HFFc6 (cell line): ENCODE measurements at regions not wholly inside any gene's neighbourhood (a gene's known extent, or its start where the extent isn't known, plus 50 kb on each side); places are given as distances from the start of the nearest gene placed in this dataset.

ENCODE experiments used
- DNase-seq: peaks from one replicate; pipeline ENCODE4 v3.0.0-alpha.2; 2018
- H3K27ac Mint-ChIP-seq: 2 replicates; pipeline ENCODE4 v1.8.0; 2020; ENCODE audit warnings: mild to moderate bottlenecking, mixed read lengths
- H3K27me3 Mint-ChIP-seq: 2 replicates; pipeline ENCODE4 v1.8.0; 2021; ENCODE audit warnings: mild to moderate bottlenecking, moderate library complexity, mixed read lengths; ENCODE audit not compliant: insufficient read depth
- H3K36me3 Mint-ChIP-seq: 2 replicates; pipeline ENCODE4 v1.8.0; 2021; ENCODE audit warnings: low read depth, mixed read lengths
- H3K4me1 Mint-ChIP-seq: 2 replicates; pipeline ENCODE4 v1.8.0; 2020; ENCODE audit warnings: low read depth, mixed read lengths
- H3K4me3 Mint-ChIP-seq: 2 replicates; pipeline ENCODE4 v1.8.0; 2020; ENCODE audit warnings: mild to moderate bottlenecking, moderate library complexity, mixed read lengths
- H3K9me3 Mint-ChIP-seq: 2 replicates; pipeline ENCODE4 v1.8.0; 2020; ENCODE audit warnings: mild to moderate bottlenecking, mixed read lengths
- CTCF ChIP-seq: fragments of 200-600 bp; sonication (generic); IDR thresholded peaks from 2 replicates; pipeline ENCODE4 v1.5.0; 2021; ENCODE audit warnings: antibody characterized with exemption, mild to moderate bottlenecking

- no peak for TF ChIP-seq CTCF
- Mint-ChIP-seq H3K27me3 (peaks cover 45% of the 10 kb centered on the region), H3K36me3 (no peaks in the 10 kb centered on the region), H3K9me3 (no peaks in the 10 kb centered on the region), H3K4me1 (no peaks in the 10 kb centered on the region), H3K4me3 (no peak overlapping the region), H3K27ac (no peak overlapping the region)
- DNase-seq, result no peak
Observed at GRCh38 chr20:63096681-63097335, 90.0 kb upstream of the BHLHE23 start.

GRCh38 chr20:63095718-63096654, 89.2 kb upstream of the BHLHE23 start:
- Mint-ChIP-seq H3K4me1 (no peaks in the 10 kb centered on the region), H3K27ac (no peak overlapping the region), H3K36me3 (no peaks in the 10 kb centered on the region), H3K9me3 (no peaks in the 10 kb centered on the region), H3K4me3 (no peak overlapping the region), H3K27me3 (peaks cover 43% of the 10 kb centered on the region)
- no peak for TF ChIP-seq CTCF
- no peak for DNase-seq

- DNase-seq, result no peak
- H3K27ac Mint-ChIP-seq, result no peak overlapping the region
- no peak for TF ChIP-seq CTCF
- no peak overlapping the region for H3K4me3 Mint-ChIP-seq
- H3K36me3 Mint-ChIP-seq, result no peaks in the 10 kb centered on the region
- peaks cover 43% of the 10 kb centered on the region for H3K27me3 Mint-ChIP-seq
- no peaks in the 10 kb centered on the region for H3K4me1 Mint-ChIP-seq
- H3K9me3 Mint-ChIP-seq, result no peaks in the 10 kb centered on the region
Observed at GRCh38 chr20:63094767-63095499, 88.2 kb upstream of the BHLHE23 start.

- no peak overlapping the region for H3K4me3 Mint-ChIP-seq
- no peaks in the 10 kb centered on the region for H3K4me1 Mint-ChIP-seq
- no peaks in the 10 kb centered on the region for H3K9me3 Mint-ChIP-seq
- DNase-seq, result no peak
- peaks cover 43% of the 10 kb centered on the region for H3K27me3 Mint-ChIP-seq
- no peaks in the 10 kb centered on the region for H3K36me3 Mint-ChIP-seq
- no peak for TF ChIP-seq CTCF
- H3K27ac Mint-ChIP-seq, result no peak overlapping the region
Observed at GRCh38 chr20:63093966-63094766, 87.4 kb upstream of the BHLHE23 start.

GRCh38 chr20:63092660-63093215, 86.0 kb upstream of the BHLHE23 start:
- Mint-ChIP-seq H3K27ac (no peak overlapping the region), H3K36me3 (no peaks in the 10 kb centered on the region), H3K27me3 (peaks cover 43% of the 10 kb centered on the region), H3K9me3 (no peaks in the 10 kb centered on the region), H3K4me3 (no peak overlapping the region), H3K4me1 (no peaks in the 10 kb centered on the region)
- no peak for DNase-seq
- no peak for TF ChIP-seq CTCF
